HK-2 (cell line): ENCODE measurements at regions not wholly inside any gene's neighbourhood (a gene's known extent, or its start where the extent isn't known, plus 50 kb on each side); places are given as distances from the start of the nearest gene placed in this dataset.

Experiments used
- DNase-seq: peaks from one replicate; pipeline ENCODE4 v3.0.0-alpha.2; 2018; ENCODE audit not compliant: unreplicated experiment

- no peak for DNase-seq
Observed at GRCh38 chr10:29028486-29028885, 260.4 kb upstream of the LYZL1 start.

- no peak for DNase-seq
Observed at GRCh38 chr10:29030900-29031299, 258.0 kb upstream of the LYZL1 start.

DNA sequence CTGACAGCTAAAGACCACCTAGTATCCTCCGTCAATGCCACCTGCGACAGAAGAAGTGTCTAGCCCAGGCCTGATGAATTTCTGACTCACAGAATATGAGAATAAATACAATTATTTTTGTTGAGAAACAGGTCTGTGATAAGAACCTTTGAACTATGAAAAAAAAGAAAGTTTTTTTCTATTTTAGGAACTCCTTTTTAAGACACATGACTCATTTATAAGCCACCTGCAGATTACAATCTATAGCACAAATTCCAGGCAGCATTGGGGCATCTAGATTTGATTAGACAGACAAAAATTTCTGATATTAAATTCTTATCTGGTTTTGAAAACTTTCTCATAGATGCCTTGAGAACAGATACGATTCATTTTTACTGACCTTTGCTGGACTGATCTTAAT, 256.7 kb upstream of the LYZL1 start:
- DNase-seq, result no peak

GRCh38 chr10:29033311-29033940, 255.4 kb upstream of the LYZL1 start:
- no peak for DNase-seq

DNA sequence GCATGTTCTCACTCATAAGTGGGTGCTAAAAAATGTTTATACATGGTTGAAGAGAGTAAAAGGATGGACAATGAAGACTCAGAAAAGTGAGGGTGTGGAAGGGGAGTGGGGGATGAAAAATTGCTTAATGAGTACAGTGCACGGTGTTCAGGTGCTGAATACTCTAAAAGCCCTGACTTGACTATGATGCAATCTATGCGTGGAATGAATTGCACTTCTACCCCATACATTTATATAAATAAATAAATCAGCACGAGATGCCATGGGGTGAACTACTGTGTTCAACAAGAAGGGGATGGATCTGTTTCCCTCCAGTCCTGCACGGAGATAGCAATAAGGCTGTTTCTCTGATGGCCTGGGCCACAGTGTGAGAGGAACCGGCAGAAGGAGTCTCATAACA, 254.3 kb upstream of the LYZL1 start:
- no peak for DNase-seq

DNA sequence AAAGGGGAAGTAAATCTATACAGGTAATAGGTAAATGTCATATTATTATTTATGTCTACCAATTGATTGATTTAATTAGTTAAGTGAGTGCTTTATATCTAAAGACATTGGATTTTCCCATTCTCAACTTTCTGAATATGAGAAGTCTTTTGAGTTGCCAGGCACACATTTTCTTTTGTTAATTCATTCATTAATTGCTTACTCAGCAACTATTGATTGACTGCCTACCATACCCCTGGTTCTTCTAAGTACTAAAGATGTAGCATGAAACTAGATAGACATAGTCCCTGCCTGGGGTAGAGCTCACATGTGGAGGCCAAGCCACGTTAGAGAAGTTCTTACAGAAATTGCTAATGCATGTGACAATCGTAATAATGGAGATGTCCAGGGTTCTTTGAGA, 253.1 kb upstream of the LYZL1 start:
- DNase-seq, result no peak

DNA sequence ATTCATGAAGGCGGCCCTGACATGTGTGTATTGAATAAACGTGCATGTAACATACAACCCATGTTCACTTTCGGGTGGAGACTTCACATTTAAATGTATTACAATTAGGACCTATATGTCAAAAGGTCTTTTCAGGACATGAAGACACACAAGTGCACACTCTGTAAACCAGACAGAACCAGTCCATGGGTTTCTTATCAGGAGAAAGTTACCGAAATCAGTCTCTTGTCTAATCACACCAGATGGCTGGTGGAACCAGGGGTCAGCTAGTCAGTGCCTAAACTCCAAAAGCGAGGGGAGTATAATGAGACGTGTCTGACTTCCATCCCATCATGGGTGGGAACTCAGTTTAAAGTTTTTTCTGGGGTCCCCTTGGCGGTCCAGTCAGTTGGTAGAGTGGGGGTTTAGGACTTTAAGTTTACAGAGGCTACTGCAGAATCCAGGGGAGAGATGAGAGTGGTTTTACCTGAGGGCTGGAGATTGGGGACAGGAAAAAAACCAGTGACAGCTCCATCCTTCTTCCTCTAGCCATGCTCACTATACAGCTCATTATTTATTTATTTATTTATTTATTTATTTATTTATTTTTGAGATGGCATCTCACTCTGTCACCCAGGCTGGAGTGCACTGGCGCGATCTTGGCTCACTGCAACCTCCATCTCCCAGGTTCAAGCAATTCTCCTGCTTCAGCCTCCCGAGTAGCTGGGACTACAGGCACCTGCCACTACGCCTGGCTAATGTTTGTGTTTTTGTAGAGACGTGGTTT, 251.3 kb upstream of the LYZL1 start:
- no peak for DNase-seq

GRCh38 chr10:29039091-29039490, 249.8 kb upstream of the LYZL1 start:
- no peak for DNase-seq

GRCh38 chr10:29039677-29040189, 249.1 kb upstream of the LYZL1 start:
- DNase-seq, result no peak

DNA sequence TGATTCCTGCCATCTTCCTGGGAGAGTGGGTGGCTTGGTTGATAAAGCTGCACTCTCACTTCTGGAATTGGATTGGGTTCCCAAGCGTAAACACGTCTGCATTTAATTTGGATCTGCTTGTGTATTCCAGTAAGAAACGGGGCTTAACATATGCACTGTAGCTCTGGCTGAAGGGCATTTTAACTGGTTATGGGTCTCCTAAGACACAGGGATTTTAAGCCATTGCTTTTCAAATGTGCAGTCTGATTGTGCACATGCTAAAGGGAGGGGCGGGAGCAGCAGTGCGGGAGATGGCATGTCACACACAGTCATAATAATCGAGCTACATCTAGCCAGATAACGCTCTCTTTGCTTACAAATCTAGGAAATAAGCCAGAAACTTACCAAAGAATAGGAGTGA, 247.3 kb upstream of the LYZL1 start:
- DNase-seq, result no peak

DNA sequence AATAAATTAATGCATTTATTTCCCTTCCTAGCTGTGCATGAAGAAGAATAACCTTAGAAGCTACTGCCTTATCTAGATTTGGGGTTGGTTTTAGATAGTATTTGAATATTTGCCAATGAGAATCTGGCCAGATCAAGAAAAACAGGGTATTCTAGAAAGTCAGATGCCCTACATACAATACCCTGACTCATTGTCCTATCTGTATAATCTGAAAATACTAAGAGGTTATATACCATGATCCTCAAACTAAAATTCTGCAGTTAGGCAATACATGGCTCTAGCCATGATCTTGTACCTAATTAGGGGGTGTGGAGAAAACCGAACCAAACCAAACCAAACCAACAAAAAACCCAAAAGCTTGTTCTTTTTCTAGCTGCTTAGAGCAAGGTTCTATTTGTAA, 240.4 kb upstream of the LYZL1 start:
- no peak for DNase-seq

DNA sequence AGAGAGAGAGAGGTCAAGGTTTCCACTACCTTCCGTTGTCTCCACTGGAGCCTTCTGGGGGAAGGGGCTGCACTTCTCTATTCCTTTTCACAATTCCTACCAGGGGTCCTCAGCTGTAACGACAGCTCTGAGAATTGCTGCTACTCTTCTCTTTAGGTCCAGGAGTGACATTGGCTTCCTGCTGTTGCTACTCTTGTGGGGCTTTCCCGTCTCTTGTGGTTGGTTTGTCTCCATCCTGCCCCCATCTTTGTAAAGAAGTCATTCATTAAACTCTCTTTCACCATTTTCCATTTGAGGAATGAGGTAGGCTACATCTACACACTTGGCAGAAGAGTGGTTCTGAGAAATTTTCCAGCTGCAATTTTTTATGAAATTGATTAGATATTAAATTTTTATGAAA, 238.8 kb upstream of the LYZL1 start:
- DNase-seq, result no peak

DNA sequence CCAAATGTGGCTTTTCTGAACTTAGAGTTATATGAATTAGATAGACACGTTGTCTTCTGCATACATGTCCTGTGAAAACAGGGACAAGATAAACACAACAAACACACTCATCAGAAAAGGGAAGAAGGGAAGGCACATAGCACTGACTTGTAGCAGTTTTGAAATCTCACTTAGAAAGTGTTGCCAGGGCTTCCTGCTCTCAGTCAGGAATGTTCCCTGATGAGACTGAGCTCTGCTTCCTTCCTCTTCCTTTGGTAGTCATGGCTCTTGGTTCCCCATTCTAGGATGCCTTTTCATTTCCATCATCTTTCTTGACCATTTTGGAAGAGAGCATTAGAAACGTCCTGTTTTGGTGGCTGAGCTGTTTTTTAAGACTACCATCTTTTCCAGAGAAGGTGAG, 233.8 kb upstream of the LYZL1 start:
- no peak for DNase-seq

DNA sequence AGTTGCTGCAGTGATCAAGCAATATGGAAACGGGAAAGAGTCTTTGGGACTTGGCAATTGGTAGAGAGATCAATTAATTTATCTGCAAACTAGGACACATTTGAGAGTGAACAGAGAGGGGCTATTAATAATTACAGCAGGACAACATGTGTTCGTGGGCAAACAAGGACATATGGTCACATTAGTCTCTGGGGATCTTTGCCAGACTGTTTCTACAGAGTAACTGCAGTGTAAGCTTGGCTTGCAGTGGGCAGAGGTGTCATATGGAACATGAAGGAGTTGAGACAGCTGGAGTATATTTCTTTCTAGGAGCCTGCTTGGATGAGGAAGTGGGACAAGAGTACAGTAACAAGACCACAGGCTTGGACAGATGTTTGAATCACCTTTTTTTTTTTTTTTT, 232.1 kb upstream of the LYZL1 start:
- no peak for DNase-seq

GRCh38 chr10:29057822-29058331, 231.0 kb upstream of the LYZL1 start:
- no peak for DNase-seq

DNA sequence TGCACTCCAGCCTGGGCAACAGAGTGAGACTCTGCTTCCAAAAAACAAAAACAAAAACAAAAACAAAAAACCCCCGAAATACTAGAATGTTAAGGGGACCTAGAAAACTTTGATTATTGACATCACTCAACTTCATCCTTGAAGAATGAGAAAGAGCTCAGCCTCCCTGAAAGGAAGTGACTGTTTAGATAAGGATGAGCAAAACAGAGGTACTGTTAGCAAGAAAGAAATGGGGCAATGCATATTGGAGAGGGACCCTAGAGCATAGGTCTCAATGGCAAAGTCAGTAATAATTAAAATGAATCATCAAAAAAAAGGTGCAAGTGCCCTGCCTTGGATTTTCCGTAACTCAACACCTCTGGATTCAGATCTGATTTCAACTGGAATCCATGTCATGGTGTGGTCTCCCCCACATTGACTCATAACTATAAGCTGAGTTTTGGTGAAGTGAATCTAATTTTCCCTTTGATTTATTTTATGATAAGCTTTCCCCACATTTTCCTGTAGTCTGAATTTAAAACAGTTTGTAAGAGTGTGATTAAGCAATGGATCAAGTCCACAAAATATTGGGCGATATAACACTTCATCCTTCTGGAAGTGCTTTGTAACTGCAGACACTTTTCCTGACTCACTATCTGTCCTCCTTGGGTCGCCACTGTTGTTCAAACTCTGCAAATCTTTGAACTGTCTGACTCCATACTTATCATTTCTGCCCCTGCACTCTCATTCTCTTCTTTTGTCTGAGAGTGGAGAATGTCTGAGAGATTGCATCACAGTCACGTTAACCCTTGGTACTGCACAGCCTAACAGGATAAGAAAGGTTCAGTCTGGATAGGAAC, 224.8 kb upstream of the LYZL1 start:
- no peak for DNase-seq

DNA sequence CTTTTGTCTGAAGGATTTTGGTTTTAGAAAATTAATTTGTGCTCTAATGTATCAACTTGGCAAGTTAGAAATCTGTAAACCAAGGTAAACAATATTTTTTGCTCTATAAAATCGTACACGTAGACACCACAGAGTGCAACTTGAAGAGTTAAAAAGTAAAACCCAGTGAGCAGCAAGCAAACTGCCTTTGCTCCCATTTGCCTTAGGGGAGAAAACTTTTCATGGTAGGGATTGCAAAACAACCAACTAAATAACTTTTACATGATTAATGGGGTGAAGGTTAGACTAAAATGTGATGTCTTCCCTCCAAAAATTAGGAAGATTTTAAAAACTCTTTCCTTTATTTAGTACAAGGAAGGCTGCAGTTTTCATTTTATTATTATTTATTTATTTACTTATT, 224.2 kb upstream of the LYZL1 start:
- no peak for DNase-seq

GRCh38 chr10:29067161-29067560, 221.7 kb upstream of the LYZL1 start:
- DNase-seq, result no peak

- DNase-seq, result no peak
Observed at GRCh38 chr10:29067628-29068027, 221.2 kb upstream of the LYZL1 start.

DNA sequence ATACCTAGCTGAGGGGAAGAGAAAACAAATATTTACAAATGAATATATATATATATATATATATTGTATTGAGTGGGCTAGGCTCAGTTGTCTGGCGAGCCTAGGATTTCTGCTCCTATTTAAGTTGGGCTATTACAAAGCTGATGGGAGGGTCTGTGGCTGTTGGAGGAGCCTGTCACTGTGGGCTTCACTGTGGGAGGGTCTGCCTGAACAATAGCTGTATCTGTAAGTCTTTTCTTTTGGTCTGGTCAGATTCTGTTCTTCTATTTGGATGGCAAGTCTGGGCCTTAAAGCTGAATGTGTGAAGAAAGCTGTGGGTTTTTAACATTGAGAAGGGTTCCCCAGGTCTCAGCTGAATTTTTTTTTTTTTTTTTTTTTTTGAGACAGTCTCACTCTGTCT, 220.6 kb upstream of the LYZL1 start:
- DNase-seq, result no peak

GRCh38 chr10:29068966-29069365, 219.9 kb upstream of the LYZL1 start:
- DNase-seq, result no peak

DNA sequence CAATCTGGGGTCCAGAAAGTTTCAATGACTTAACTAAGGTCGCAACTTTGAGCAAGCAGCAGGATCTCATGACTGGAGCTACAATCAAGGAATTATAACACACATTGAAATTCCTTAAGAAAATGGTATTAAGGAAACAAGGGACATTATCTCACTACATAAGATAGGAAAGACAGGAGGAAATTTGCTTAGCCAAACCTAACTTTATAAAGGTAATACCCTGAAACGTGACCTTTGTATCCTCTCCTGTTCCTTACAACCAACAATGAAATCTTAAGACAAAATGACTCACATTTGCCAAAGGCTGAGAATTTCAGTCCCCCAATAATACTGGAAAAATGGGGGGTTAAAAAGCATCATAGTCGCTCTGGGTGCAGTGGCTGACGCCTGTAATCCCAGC, 218.9 kb upstream of the LYZL1 start:
- no peak for DNase-seq
